NOMO-1 (cell line): ENCODE measurements at regions not wholly inside any gene's neighbourhood (a gene's known extent, or its start where the extent isn't known, plus 50 kb on each side); places are given as distances from the start of the nearest gene placed in this dataset.

Experiments
- DNase-seq, 2 experiments: peaks; one replicate each; lab custom pipeline; 2025; ENCODE audit not compliant: unreplicated experiment in 2 of 2; lab: John Stamatoyannopoulos, UW

GRCh38 chr9:71590362-71590761, 178.0 kb downstream of the CEMIP2 start:
- no peak for DNase-seq

- no peak for DNase-seq
Observed at GRCh38 chr9:71589612-71590011, 178.7 kb downstream of the CEMIP2 start.

GRCh38 chr9:71587576-71588362, 180.5 kb downstream of the CEMIP2 start:
- no peak for DNase-seq

- DNase-seq, result no peak
Observed at GRCh38 chr9:71583792-71584191, 184.5 kb downstream of the CEMIP2 start.

- no peak for DNase-seq
Observed at GRCh38 chr9:71582347-71582746, 186.0 kb downstream of the CEMIP2 start.

- DNase-seq, result no peak
Observed at GRCh38 chr9:71581101-71581500, 187.2 kb downstream of the CEMIP2 start.

GRCh38 chr9:71571186-71571585, 197.1 kb downstream of the CEMIP2 start:
- DNase-seq, result no peak

GRCh38 chr9:71567890-71568289, 200.4 kb downstream of the CEMIP2 start:
- DNase-seq, result no peak

- no peak for DNase-seq
Observed at GRCh38 chr9:71562140-71562539, 206.2 kb downstream of the CEMIP2 start.

GRCh38 chr9:71557310-71557709, 211.0 kb downstream of the CEMIP2 start:
- no peak for DNase-seq

GRCh38 chr9:71552480-71552879, 215.8 kb downstream of the CEMIP2 start:
- no peak for DNase-seq

- DNase-seq, result peak; percentile 6 to 48
Observed at GRCh38 chr9:71549023-71549422, 219.3 kb downstream of the CEMIP2 start.

- no peak for DNase-seq
Observed at GRCh38 chr9:71544464-71544863, 223.8 kb downstream of the CEMIP2 start.

GRCh38 chr9:71541436-71541835, 226.9 kb downstream of the CEMIP2 start:
- DNase-seq, result no peak

GRCh38 chr9:71524996-71525580, 243.2 kb downstream of the CEMIP2 start:
- DNase-seq, result no peak

GRCh38 chr9:71524516-71524915, 243.8 kb downstream of the CEMIP2 start:
- no peak for DNase-seq

- no peak for DNase-seq
Observed at GRCh38 chr9:71521132-71521531, 247.2 kb downstream of the CEMIP2 start.

- no peak for DNase-seq
Observed at GRCh38 chr9:71519098-71519696, 249.1 kb downstream of the CEMIP2 start.

- DNase-seq, result no peak
Observed at GRCh38 chr9:71518045-71518827, 250.1 kb downstream of the CEMIP2 start.

- DNase-seq, result no peak
Observed at GRCh38 chr9:71515626-71516025, 252.7 kb downstream of the CEMIP2 start.

- no peak for DNase-seq
Observed at GRCh38 chr9:71515107-71515506, 253.2 kb downstream of the CEMIP2 start.
